HCT116 (cell line): ENCODE measurements at regions not wholly inside any gene's neighbourhood (a gene's known extent, or its start where the extent isn't known, plus 50 kb on each side); places are given as distances from the start of the nearest gene placed in this dataset.

ENCODE experiments used
- ATAC-seq: fragments of 200-7000 bp; cut with Tn5 transposase; 2 replicates; pipeline ENCODE4 v1.9.1; 2020; ENCODE audit warnings: mild to moderate bottlenecking, moderate library complexity
- BruUV-seq: library from RNA; stranded (reverse); fragments of 400-500 nt; replicated peaks from 2 replicates; lab custom pipeline; 2021; lab: Mats Ljungman, UMichigan
- CTCF ChIA-PET: fragments of 300-600 bp; sonication (Branson Sonifier 250); formaldehyde crosslinking; loops from one replicate; lab custom pipeline; 2021; ENCODE audit warnings: antibody characterized with exemption; lab: Charles Lee
- POLR2A ChIA-PET: fragments of 300-600, 350-600 bp; sonication (Branson Sonifier 250); formaldehyde crosslinking; loops from one replicate; lab custom pipeline; 2021; ENCODE audit warnings: antibody characterized with exemption; lab: Charles Lee
- RAD21 ChIA-PET, 2 experiments: fragments of 300-600 bp; sonication (Branson Sonifier 250); formaldehyde crosslinking; loops; one replicate each; lab custom pipeline; 2023; ENCODE audit warnings: low total read pairs in 2 of 2; ENCODE audit not compliant: uncharacterized antibody in 2 of 2, unreplicated experiment in 2 of 2, low non-redundant PET in 1 of 2; lab: Charles Lee
- DNase-seq: peaks from one replicate; pipeline ENCODE4 v3.0.0-alpha.2; 2010; ENCODE audit warnings: low read depth, low spot score
- H2AFZ ChIP-seq: fragments of 200-600 bp; shearing (Covaris generic), sonication (generic); 2 replicates; pipeline ENCODE4 v1.6.1; 2017; ENCODE audit warnings: low read depth, mixed run types, mixed read lengths, antibody characterized with exemption, low read length; ENCODE audit not compliant: poor library complexity, severe bottlenecking
- H3K27ac ChIP-seq: 2 replicates; pipeline ENCODE4 v1.5.1; 2012; ENCODE audit warnings: low read depth, low read length
- H3K27me3 ChIP-seq: fragments of 200-600 bp; sonication (generic); 2 replicates; pipeline ENCODE4 v1.6.1; 2016; ENCODE audit warnings: mixed run types, low read length, mixed read lengths; ENCODE audit not compliant: insufficient read depth
- H3K36me3 ChIP-seq, 2 experiments: fragments of 200-500 bp in 1 of 2; fragments of 200-600 bp in 1 of 2; sonication (Bioruptor generic) in 1 of 2; sonication (generic) in 1 of 2; 2 replicates each; pipeline versions ENCODE4 v1.5.1 to v1.6.1; 2014 to 2016; ENCODE audit warnings: low read length in 2 of 2, inconsistent platforms in 1 of 2, mixed read lengths in 1 of 2, mixed run types in 1 of 2; ENCODE audit not compliant: insufficient read depth in 2 of 2, control insufficient read depth in 1 of 2
- H3K4me1 ChIP-seq, 2 experiments: fragments of 200-600 bp in 1 of 2; sonication (generic) in 1 of 2; 2 replicates each; pipeline versions ENCODE4 v1.5.1 to v1.6.1; 2012 to 2017; ENCODE audit warnings: low read length in 2 of 2, inconsistent platforms in 1 of 2, mild to moderate bottlenecking in 1 of 2, mixed read lengths in 1 of 2, mixed run types in 1 of 2, moderate library complexity in 1 of 2; ENCODE audit not compliant: insufficient read depth in 2 of 2, control insufficient read depth in 1 of 2
- H3K4me2 ChIP-seq: fragments of 200-600 bp; sonication (generic); 2 replicates; pipeline ENCODE4 v1.6.1; 2017; ENCODE audit warnings: mixed run types, low read length, mixed read lengths
- H3K4me3 ChIP-seq, 2 experiments: fragments of 200-600 bp in 1 of 2; sonication (generic) in 1 of 2; replicated peaks in 1 of 2; 2 replicates each; pipeline ENCODE4 v1.5.1; 2011 to 2016; ENCODE audit warnings: low read length in 2 of 2, control low read depth in 1 of 2, low read depth in 1 of 2, mild to moderate bottlenecking in 1 of 2, mixed read lengths in 1 of 2, mixed run types in 1 of 2
- H3K79me2 ChIP-seq: fragments of 200-600 bp; sonication (generic); 2 replicates; pipeline ENCODE4 v1.6.1; 2017; ENCODE audit warnings: mild to moderate bottlenecking, mixed run types, low read length, moderate library complexity, mixed read lengths; ENCODE audit not compliant: insufficient read depth
- H3K9ac ChIP-seq: fragments of 200-600 bp; sonication (generic); 2 replicates; pipeline ENCODE4 v1.6.1; 2016; ENCODE audit warnings: low read length, mixed read lengths
- H3K9me2 ChIP-seq: fragments of 200-600 bp; sonication (generic), shearing (Covaris generic); 2 replicates; pipeline ENCODE4 v1.6.1; 2017; ENCODE audit warnings: mixed run types, mild to moderate bottlenecking, moderate library complexity; ENCODE audit not compliant: insufficient read depth
- H3K9me3 ChIP-seq, 2 experiments: fragments of 200-500 bp in 1 of 2; fragments of 200-600 bp in 1 of 2; sonication (Bioruptor generic) in 1 of 2; sonication (generic) in 1 of 2; 2 replicates each; pipeline ENCODE4 v1.6.1; 2014 to 2017; ENCODE audit warnings: low read length in 2 of 2, mixed read lengths in 2 of 2, inconsistent platforms in 1 of 2, low read depth in 1 of 2, mild to moderate bottlenecking in 1 of 2, mixed run types in 1 of 2, moderate library complexity in 1 of 2; ENCODE audit not compliant: control insufficient read depth in 1 of 2, insufficient read depth in 1 of 2
- H4K20me1 ChIP-seq: fragments of 200-600 bp; sonication (generic), shearing (Covaris generic); 2 replicates; pipeline ENCODE4 v1.6.1; 2017; ENCODE audit warnings: mixed run types, mild to moderate bottlenecking, moderate library complexity; ENCODE audit not compliant: insufficient read depth
- CBX3 ChIP-seq: IDR thresholded peaks from 2 replicates; pipeline ENCODE4 v1.6.1; 2012; ENCODE audit warnings: low read depth
- EGR1 ChIP-seq: IDR thresholded peaks from 2 replicates; pipeline ENCODE4 v1.6.1; 2012; ENCODE audit warnings: low read depth
- EZH2phosphoT487 ChIP-seq: fragments of 200-600 bp; IDR thresholded peaks from 2 replicates; pipeline ENCODE4 v1.6.1; 2018; ENCODE audit warnings: antibody characterized with exemption, borderline replicate concordance
- JUND ChIP-seq: IDR thresholded peaks from 2 replicates; pipeline ENCODE4 v1.6.1; 2012
- POLR2A ChIP-seq: IDR thresholded peaks from 2 replicates; pipeline ENCODE4 v1.7.0; 2011; ENCODE audit warnings: borderline replicate concordance; ENCODE audit not compliant: insufficient read depth, insufficient read length; ENCODE audit errors: extremely low read depth
- POLR2AphosphoS5 ChIP-seq: IDR thresholded peaks from 2 replicates; pipeline ENCODE4 v1.6.1; 2011; ENCODE audit warnings: mild to moderate bottlenecking, low read depth, low read length, moderate library complexity
- SIN3A ChIP-seq: IDR thresholded peaks from 2 replicates; pipeline ENCODE4 v1.6.1; 2012; ENCODE audit warnings: low read depth
- SP1 ChIP-seq: IDR thresholded peaks from 2 replicates; pipeline ENCODE4 v1.6.1; 2012; ENCODE audit warnings: low read depth
- YY1 ChIP-seq: IDR thresholded peaks from 2 replicates; pipeline ENCODE4 v1.6.1; 2011; ENCODE audit warnings: low read length, low read depth, moderate library complexity, mild to moderate bottlenecking; ENCODE audit not compliant: insufficient replicate concordance; ENCODE audit errors: extremely low read depth
- intact Hi-C: fragments of 100-400 bp; cut with micrococcal nuclease; formaldehyde crosslinking; loops from 2 replicates; pipeline ENCODE4 v1.10.0; 2022
- TF ChIP-seq, protein P1 (sequence below): IDR thresholded peaks from 2 replicates; pipeline ENCODE4 v1.6.1; 2012
- TF ChIP-seq, protein P2 (sequence below), 3 experiments: fragments of 200-600 bp in 1 of 3; sonication (generic) in 1 of 3; IDR thresholded peaks in 2 of 3; conservative IDR thresholded peaks in 1 of 3; 2 replicates each; pipeline ENCODE4 v1.5.1; 2012 to 2017; ENCODE audit warnings: low read depth in 2 of 3, low read length in 2 of 3, antibody characterized with exemption in 1 of 3, borderline replicate concordance in 1 of 3, control low read depth in 1 of 3, mild to moderate bottlenecking in 1 of 3, mixed read lengths in 1 of 3, mixed run types in 1 of 3, moderate library complexity in 1 of 3; ENCODE audit not compliant: insufficient read depth in 1 of 3
- TF ChIP-seq, protein P3 (sequence below): IDR thresholded peaks from 2 replicates; pipeline ENCODE4 v1.6.1; 2012

DNA sequence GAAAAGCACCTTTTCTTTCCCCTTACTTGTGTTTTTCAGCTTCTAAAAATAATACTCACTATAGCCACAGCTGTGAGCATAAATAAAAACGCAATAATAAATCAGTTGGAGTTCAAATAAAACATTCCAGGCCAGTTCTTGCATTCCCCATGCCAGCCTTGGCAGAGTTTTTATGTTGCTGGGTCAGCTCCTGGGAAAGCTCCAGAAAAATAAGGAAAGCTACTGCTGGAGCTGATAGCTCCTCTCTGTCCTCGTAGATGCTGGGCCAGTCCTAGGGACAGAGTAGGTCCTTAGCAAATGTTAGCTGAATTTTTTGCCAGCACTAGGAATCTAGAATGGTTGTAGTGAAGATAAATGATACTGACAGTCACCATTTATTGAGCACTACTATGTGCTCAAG, 389.0 kb upstream of the SYNCRIP start:
- CTCF ChIA-PET = no interaction called here
- no peak overlapping the region for H3K27ac ChIP-seq
- H2AFZ ChIP-seq = no peak overlapping the region

More for the DNA sequence above, 389.0 kb upstream of the SYNCRIP start:
- no peak for DNase-seq
- no peaks in the 10 kb centered on the region for H3K4me1 ChIP-seq
- H3K4me2 ChIP-seq = no peak overlapping the region
- H4K20me1 ChIP-seq = no peaks in the 10 kb centered on the region
- peaks cover 11% of the 10 kb centered on the region for H3K27me3 ChIP-seq
- ChIA-PET POLR2A (no interaction called here), RAD21 (no interaction called here)
- no peaks in the 10 kb centered on the region for H3K9me2 ChIP-seq
- TF ChIP-seq SP1 = no peak
- no peak for TF ChIP-seq EZH2phosphoT487
- TF ChIP-seq YY1 = no peak
- no peak for TF ChIP-seq CBX3
- TF ChIP-seq JUND = no peak
- no peak for TF ChIP-seq POLR2AphosphoS5
- TF ChIP-seq, protein P1, sequence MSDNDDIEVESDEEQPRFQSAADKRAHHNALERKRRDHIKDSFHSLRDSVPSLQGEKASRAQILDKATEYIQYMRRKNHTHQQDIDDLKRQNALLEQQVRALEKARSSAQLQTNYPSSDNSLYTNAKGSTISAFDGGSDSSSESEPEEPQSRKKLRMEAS = no peak
- TF ChIP-seq, protein P2, sequence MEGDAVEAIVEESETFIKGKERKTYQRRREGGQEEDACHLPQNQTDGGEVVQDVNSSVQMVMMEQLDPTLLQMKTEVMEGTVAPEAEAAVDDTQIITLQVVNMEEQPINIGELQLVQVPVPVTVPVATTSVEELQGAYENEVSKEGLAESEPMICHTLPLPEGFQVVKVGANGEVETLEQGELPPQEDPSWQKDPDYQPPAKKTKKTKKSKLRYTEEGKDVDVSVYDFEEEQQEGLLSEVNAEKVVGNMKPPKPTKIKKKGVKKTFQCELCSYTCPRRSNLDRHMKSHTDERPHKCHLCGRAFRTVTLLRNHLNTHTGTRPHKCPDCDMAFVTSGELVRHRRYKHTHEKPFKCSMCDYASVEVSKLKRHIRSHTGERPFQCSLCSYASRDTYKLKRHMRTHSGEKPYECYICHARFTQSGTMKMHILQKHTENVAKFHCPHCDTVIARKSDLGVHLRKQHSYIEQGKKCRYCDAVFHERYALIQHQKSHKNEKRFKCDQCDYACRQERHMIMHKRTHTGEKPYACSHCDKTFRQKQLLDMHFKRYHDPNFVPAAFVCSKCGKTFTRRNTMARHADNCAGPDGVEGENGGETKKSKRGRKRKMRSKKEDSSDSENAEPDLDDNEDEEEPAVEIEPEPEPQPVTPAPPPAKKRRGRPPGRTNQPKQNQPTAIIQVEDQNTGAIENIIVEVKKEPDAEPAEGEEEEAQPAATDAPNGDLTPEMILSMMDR (IDR thresholded peaks at IDR 0.05 in 2 of 3, conservative IDR thresholded peaks at IDR 0.05 in 1 of 3; ENCODE audit: borderline replicate concordance in 1 of 3, insufficient read depth in 1 of 3, low read depth in 2 of 3, low read length in 2 of 3) = no peak
- TF ChIP-seq, protein P3, sequence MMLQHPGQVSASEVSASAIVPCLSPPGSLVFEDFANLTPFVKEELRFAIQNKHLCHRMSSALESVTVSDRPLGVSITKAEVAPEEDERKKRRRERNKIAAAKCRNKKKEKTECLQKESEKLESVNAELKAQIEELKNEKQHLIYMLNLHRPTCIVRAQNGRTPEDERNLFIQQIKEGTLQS = no peak
- TF ChIP-seq EGR1 = no peak
- TF ChIP-seq SIN3A = no peak
- no peak for TF ChIP-seq POLR2A
- no peaks in the 10 kb centered on the region for H3K36me3 ChIP-seq
- H3K4me3 ChIP-seq = no peak overlapping the region
- BruUV-seq = no TSS peak
- no peaks in the 10 kb centered on the region for H3K79me2 ChIP-seq
- intact Hi-C loops = no loop called here
- H3K9ac ChIP-seq = no peak overlapping the region
- H3K9me3 ChIP-seq = no peaks in the 10 kb centered on the region
- ATAC-seq = no peak
